HG02798 (cell line): ENCODE measurements at regions not wholly inside any gene's neighbourhood (a gene's known extent, or its start where the extent isn't known, plus 50 kb on each side); places are given as distances from the start of the nearest gene placed in this dataset.

Experiments
- ATAC-seq: cut with Tn5 transposase; IDR thresholded peaks from one replicate; pipeline ENCODE4 v1.9.1; 2021; ENCODE audit warnings: mild to moderate bottlenecking; ENCODE audit not compliant: unreplicated experiment, poor library complexity

DNA sequence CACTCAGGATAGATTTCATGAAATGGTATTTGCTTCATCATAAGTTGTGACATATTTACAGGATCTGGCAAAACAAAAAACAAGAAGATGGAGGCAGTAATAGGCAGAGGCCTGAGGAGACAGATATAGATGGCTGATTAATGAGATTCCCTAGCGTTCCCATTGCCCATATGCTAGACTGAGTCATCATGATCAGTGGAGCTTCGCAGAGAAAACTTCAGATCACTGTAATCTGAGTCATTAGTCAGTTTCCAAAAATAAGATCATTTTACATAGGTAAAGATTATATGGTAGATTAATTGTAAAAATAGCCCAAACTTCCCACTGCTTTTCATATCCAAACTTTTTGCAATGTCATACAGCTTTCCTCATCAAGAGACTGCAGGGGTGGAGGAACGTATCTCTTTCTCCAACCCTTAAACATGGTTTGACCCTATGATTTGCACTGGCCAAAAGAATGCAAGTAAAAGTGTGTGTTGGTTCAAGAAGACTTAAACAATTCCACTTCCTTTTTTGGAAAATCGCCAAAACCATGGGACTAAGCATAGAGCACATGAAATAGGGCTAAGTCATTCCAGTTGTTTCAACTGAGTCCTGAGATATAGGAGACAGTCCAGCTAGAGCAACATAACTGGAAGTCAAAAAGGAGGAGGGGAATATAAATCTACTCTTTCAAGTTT is 626.0 kb downstream of the RNF144B start:
- ATAC-seq, result no peak

DNA sequence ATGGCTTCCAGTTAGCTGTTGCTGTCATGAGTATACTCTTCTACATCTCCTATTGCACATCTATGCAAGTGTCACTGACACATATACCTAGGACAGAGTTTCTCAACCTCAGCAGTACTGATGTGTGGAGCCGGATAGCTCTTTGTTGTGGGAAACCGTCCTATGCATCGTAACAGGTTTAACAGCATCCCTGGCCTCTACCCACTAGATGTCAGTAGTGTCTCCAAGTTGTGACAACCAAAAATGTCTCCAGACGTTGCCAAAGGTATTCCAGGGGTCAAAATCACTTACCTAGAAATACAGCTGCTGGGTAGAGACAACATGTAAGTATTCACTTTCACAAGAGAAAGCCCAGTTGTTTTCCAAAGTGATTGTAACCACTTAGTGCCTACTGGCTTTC is 637.6 kb downstream of the RNF144B start:
- no peak for ATAC-seq

DNA sequence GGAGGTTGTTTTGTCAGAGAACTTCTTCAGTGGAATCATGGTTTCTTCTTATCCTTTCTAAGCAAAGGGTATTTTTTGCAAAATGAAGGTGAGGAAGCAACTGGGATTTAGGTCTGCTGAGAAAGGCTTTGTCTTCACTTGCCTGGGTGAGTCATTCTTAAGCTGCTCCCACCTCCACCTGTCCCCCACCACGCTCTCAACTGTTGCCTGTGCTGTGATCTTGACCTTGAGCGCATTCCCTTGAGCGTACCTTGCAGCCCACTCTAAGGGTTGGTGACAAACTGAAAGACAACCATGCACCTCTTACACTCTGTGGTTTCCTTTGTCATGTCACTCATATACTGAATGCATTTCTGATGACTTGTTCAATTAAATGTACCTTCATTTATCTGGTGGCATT is 641.1 kb downstream of the RNF144B start:
- no peak for ATAC-seq

DNA sequence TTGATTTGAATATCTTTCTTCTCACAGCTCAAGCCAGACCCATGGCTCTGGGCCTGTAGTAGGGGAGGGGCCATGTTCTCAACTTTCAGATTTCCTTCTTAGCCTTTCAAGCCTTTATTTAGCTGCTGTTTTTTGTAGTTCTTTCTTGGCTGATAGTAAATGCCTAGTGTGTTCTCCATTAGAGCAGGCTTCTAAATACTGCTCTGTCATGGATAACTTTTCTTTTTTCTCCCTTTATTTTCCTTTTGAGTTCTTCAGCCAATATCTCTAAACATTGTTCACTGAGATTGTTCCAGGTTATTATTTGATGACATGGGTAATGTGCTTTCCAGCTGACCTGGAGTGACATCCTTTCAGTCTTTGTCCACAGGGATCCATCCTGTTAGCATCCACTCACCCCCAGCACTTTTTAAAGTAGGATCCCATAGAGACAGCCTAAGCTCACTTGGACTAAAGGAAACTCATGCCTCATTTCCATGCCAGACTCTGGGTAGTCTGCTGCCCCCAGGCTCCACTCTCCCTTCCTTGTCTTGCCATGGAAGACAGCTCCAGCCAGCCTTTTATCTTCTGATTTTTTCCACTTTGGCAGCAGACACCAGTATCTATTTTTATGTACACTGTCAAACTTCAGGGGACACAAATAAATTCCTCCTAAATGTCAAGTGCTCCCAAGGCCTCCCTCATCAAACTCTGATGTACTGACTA is 645.6 kb downstream of the RNF144B start:
- ATAC-seq, result no peak

GRCh38 chr6:19033683-19034082 is 646.5 kb downstream of the RNF144B start:
- no peak for ATAC-seq

GRCh38 chr6:19034986-19035385 is 647.8 kb downstream of the RNF144B start:
- ATAC-seq, result no peak

- no peak for ATAC-seq
Observed at GRCh38 chr6:19035461-19036195, 648.5 kb downstream of the RNF144B start.

- no peak for ATAC-seq
Observed at GRCh38 chr6:19036196-19036555, 649.0 kb downstream of the RNF144B start.

GRCh38 chr6:19037607-19038006 is 650.5 kb downstream of the RNF144B start:
- no peak for ATAC-seq

DNA sequence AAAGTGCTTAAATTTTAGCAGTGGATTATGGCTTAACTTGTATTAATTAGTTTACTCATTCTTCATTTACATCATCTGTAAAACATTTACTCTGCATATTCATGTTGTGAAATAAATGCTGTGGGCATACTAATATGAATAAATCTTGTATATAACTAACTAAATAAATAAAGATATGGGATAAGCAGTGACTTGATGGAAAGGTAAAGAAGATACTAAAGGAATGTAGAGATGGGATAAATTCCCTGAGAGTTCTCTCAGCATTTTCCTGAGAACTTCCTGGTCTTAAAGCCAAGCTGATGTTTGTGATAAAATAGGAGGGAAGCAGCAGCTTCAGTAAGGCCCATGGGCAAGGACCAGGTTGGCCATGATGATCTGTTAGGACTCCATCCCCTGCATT is 652.1 kb downstream of the RNF144B start:
- ATAC-seq, result no peak

DNA sequence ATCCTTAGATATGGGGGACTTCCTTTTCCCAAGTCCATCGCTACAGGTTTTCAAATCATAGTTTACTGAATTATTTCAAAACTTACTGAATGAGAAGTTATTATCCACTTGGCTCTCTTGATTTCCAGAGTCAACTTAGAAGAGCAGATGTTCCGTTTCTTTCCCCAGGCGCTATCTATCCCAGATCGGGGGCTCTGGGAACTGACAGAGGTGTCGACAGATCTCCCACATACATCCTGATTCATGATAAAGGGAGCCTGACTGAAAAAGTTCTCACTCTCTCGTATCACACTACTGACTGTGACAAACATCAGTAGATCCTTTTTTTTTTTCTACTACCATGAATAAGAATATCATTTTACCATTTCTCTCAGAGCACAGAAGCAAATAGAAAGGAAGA is 654.8 kb downstream of the RNF144B start:
- ATAC-seq, result no peak

- ATAC-seq, result no peak
Observed at GRCh38 chr6:19042420-19042819, 655.3 kb downstream of the RNF144B start.

GRCh38 chr6:19050765-19051164 is 663.6 kb downstream of the RNF144B start:
- no peak for ATAC-seq

DNA sequence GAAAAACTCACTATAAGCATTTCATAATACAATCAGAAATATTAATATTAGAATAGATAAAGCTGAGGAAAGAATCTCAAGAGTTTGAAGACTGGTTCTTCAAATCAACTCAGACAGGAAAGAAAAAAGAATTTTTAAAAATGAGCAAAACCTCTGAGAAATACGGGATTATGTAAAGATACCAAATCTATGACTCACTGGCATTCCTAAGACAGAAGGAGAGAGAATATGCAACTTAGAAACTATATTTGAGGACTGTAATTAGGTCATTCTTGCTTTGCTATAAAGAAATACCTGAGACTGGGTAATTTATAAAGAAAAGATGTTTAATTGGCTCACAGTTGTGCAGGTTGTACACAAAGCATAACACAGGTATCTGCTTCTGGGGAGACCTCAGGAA is 665.1 kb downstream of the RNF144B start:
- ATAC-seq, result no peak

DNA sequence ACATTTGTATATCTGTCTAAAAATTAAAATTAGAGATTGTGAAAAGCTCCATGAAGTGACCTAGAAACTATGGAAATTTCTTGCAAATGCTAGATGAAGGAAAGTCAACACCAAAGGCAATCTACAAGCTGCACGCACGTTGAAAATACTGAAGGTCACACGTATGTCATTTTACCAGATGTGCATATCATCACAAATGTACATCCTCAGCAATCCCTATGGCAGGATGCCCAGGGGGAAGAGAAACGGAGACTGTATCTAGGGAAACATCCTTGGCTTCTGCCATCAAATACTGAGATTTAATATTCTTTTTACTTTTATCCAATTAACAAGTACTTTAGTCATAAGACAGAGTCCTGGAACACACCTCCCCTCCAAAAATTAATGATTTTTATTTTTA is 672.0 kb downstream of the RNF144B start:
- no peak for ATAC-seq

DNA sequence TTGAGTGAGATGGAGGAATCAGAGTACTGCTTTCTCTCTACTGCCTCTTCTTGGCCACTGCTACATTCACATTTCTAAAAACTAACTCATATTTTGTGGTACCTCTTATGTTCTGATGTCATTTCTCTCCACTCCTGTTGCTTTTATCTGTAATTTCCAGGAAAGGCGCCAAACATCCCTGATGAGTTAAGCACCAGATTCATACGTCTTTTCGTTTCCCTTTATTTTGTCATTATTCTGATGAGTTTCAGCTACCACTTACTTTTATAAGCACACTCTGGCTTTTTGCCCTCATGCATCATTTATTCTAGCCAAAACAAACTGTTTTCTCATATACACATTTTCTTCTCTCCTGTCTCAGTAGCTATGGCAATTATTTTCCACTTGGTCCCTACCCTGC is 680.0 kb downstream of the RNF144B start:
- no peak for ATAC-seq

DNA sequence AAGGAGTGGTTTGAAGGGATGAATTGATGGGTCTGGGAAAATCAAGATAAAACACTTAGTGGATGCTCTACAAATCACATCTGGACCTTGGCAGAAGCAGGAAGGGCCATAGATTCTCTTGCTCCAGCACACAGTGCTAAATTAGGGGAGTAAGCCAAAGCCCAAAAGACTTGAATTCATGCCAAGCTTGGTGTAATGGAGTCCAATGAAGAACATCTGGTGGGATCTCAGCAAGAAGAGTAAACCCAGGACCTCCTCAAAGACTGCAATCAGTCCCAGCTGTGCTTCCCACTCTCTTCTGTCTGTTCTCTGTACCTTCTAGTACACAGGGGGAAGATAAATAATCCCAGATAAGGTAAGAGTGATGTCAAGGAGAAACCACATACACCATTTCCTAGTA is 683.4 kb downstream of the RNF144B start:
- ATAC-seq, result no peak

DNA sequence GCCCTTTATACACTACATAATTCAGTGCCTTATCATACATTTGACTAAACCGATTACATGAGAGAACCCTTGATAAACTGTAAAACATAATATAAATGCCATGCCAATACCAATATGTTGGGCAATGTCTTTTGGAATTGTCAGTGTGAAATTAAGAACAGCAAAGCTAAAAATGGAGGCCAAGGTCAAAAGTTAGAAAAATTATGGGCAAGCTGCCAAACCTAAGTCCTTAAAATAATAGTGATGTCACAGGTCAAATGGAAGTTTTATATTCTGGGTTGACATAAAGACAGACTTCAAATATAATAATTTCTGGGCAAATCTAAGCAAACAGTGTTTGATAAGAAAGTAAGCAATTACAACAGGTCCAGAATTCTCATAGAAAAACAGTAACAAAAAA is 696.7 kb downstream of the RNF144B start:
- ATAC-seq, result no peak

GRCh38 chr6:19086480-19086879 is 699.3 kb downstream of the RNF144B start:
- no peak for ATAC-seq

GRCh38 chr6:19087296-19087695 is 700.1 kb downstream of the RNF144B start:
- ATAC-seq, result no peak

GRCh38 chr6:19087897-19088296 is 700.7 kb downstream of the RNF144B start:
- no peak for ATAC-seq

DNA sequence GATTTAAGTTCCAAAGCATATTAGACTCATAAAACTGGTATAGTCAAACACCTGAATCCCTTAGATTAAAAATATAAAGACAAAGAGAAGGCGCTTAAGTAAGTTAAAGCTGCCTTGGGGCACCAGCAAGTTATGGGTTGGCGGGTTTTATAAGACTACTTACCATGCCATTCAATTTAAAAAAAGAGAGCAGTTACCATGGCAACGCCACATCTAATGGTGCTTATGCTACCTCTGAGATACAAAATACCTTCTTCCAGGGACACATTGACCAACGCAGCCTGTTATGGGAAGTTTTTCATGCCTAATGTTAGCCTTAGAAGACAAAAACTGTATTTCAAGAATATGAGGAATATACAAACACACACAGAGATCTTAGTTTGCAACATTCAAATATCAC is 713.6 kb downstream of the RNF144B start:
- ATAC-seq, result no peak
